SH-SY5Y (cell line): ENCODE measurements at regions not wholly inside any gene's neighbourhood (a gene's known extent, or its start where the extent isn't known, plus 50 kb on each side); places are given as distances from the start of the nearest gene placed in this dataset.

ENCODE experiments used
- GATA2 ChIP-seq: IDR thresholded peaks from 2 replicates; pipeline ENCODE4 v1.6.1; 2011; ENCODE audit warnings: mild to moderate bottlenecking, low read depth, low read length
- GATA3 ChIP-seq: IDR thresholded peaks from 2 replicates; pipeline ENCODE4 v1.6.1; 2011; ENCODE audit warnings: low read depth, mild to moderate bottlenecking, low read length, moderate library complexity

- TF ChIP-seq GATA2 (no peak), GATA3 (no peak)
These were observed 179.2 kb upstream of the GHITM start for GRCh38 chr10:83960125-83960524.
